ENCODE measurements at regions not wholly inside any gene's neighbourhood (a gene's known extent, or its start where the extent isn't known, plus 50 kb on each side); places are given as distances from the start of the nearest gene placed in this dataset.

DNA sequence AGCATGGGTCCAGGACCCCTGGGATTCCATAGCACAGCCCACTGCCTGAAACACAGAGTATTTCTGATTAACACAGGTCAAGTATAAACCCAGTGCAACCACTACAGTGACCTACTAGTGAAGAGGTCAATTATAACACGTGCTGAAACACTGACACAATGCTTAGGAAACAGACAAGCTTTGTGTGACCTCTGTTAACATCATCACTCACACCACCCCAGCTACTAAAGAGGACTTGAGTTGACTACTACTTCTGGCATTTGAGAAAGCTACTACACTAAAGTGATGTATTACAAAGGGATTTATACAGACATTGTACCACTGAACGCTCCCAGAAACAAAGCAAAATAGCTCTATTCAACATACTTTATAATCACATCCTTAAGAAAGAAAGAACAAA is 1935.9 kb upstream of the PCDH20 start:
- no peak for TF ChIP-seq EP300 (IDR thresholded peaks at IDR 0.05)
- TF ChIP-seq, protein P1, sequence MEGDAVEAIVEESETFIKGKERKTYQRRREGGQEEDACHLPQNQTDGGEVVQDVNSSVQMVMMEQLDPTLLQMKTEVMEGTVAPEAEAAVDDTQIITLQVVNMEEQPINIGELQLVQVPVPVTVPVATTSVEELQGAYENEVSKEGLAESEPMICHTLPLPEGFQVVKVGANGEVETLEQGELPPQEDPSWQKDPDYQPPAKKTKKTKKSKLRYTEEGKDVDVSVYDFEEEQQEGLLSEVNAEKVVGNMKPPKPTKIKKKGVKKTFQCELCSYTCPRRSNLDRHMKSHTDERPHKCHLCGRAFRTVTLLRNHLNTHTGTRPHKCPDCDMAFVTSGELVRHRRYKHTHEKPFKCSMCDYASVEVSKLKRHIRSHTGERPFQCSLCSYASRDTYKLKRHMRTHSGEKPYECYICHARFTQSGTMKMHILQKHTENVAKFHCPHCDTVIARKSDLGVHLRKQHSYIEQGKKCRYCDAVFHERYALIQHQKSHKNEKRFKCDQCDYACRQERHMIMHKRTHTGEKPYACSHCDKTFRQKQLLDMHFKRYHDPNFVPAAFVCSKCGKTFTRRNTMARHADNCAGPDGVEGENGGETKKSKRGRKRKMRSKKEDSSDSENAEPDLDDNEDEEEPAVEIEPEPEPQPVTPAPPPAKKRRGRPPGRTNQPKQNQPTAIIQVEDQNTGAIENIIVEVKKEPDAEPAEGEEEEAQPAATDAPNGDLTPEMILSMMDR (IDR thresholded peaks at IDR 0.05) = no peak

All from ovary (tissue), 3 donors.